ENCODE measurements at regions not wholly inside any gene's neighbourhood (a gene's known extent, or its start where the extent isn't known, plus 50 kb on each side); places are given as distances from the start of the nearest gene placed in this dataset.
"Not testable (repeated sequence)": the region's sequence is repeated elsewhere in the genome, so short reads cannot be mapped to it uniquely, and the experiment has no call there.

DNA sequence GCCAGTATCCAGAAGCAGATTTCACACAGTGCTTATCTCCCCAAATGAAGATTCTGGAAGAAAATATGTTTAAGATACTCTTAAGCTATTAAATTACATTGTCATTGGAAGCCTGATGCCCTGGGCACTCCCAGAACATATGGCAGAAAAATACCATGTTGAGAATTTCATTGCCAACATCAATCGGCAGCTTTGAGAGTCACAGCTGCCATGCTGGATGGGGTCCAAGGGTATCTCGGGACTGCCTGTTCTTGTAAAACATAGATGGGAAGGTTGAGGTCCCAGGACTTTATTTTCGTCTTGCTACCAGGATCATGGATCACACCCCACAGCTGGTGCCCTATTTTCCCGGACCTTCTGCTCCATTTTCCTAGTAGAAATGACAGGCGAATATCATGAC, 632.5 kb downstream of the SUCLG1 start:
- DNase-seq (ENCODE audit: extremely low read depth, insufficient read length) = no peak
- no peaks in the 10 kb centered on the region for H3K36me3 ChIP-seq (ENCODE audit: control insufficient read depth, insufficient read depth, low read length)
- no peak for TF ChIP-seq CTCF (IDR thresholded peaks at IDR 0.05; ENCODE audit: insufficient read depth, low read length, poor library complexity, severe bottlenecking)
- no peaks in the 10 kb centered on the region for H3K27me3 ChIP-seq (replicated peaks; ENCODE audit: control insufficient read depth, insufficient read depth, low read length)
- H3K4me3 ChIP-seq (replicated peaks; ENCODE audit: low read depth, low read length) = no peak overlapping the region

DNA sequence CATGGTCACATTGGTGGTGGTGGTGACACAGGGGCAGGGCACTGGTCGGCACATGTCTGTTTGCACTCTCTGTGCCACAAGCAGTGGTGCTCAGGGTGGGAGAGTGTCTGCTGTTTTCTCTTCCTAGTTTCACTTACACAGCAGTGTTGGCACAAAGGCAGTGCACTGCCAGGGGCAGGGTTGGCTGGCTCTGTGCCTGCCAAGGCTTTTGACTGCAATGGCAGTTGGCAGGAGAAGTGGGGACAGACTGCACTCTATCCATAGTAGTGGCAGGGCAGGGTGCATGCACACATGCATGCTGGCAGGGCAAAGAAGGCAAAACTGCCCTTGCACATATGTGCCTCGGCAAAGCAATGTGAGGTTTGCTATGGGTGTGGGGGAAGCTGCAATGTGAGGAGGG, 635.9 kb downstream of the SUCLG1 start:
- Histone ChIP-seq H3K27me3 (replicated peaks; ENCODE audit: control insufficient read depth, insufficient read depth, low read length) (no peaks in the 10 kb centered on the region), H3K36me3 (ENCODE audit: control insufficient read depth, insufficient read depth, low read length) (no peaks in the 10 kb centered on the region), H3K4me3 (replicated peaks; ENCODE audit: low read depth, low read length) (no peak overlapping the region)
- no peak for TF ChIP-seq CTCF (IDR thresholded peaks at IDR 0.05; ENCODE audit: insufficient read depth, low read length, poor library complexity, severe bottlenecking)
- DNase-seq (ENCODE audit: extremely low read depth, insufficient read length) = no peak

- no peak for TF ChIP-seq CTCF (IDR thresholded peaks at IDR 0.05; ENCODE audit: insufficient read depth, low read length, poor library complexity, severe bottlenecking)
- Histone ChIP-seq H3K4me3 (replicated peaks; ENCODE audit: low read depth, low read length) (no peak overlapping the region), H3K27me3 (replicated peaks; ENCODE audit: control insufficient read depth, insufficient read depth, low read length) (no peaks in the 10 kb centered on the region), H3K36me3 (ENCODE audit: control insufficient read depth, insufficient read depth, low read length) (no peaks in the 10 kb centered on the region)
- no peak for DNase-seq (ENCODE audit: extremely low read depth, insufficient read length)
These were observed 641.6 kb downstream of the SUCLG1 start for GRCh38 chr2:83817511-83817910.

DNA sequence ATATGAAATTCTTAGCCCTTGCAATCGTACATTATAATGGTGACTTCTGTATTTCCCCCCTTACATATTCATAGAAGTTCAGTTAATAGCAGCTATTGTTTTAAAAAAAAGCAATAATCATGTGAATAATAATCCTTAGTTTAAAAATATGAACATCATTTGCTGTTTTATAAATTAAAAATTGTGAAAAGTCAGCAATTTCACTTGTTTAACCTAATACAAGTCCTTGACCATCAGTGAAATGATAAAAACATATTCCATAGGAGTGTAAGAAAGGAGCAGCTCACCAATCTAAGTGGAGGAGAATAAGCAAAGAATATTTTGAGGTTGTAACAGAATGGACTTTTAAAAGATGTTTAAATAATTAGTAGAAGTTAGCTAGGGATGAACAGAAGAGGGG, 650.2 kb downstream of the SUCLG1 start:
- H3K36me3 ChIP-seq (ENCODE audit: control insufficient read depth, insufficient read depth, low read length) = no peaks in the 10 kb centered on the region
- no peaks in the 10 kb centered on the region for H3K27me3 ChIP-seq (replicated peaks; ENCODE audit: control insufficient read depth, insufficient read depth, low read length)
- no peak for TF ChIP-seq CTCF (IDR thresholded peaks at IDR 0.05; ENCODE audit: insufficient read depth, low read length, poor library complexity, severe bottlenecking)
- no peak for DNase-seq (ENCODE audit: extremely low read depth, insufficient read length)
- no peak overlapping the region for H3K4me3 ChIP-seq (replicated peaks; ENCODE audit: low read depth, low read length)

GRCh38 chr2:83802604-83803003, 656.5 kb downstream of the SUCLG1 start:
- no peak overlapping the region for H3K4me3 ChIP-seq (replicated peaks; ENCODE audit: low read depth, low read length)
- no peaks in the 10 kb centered on the region for H3K36me3 ChIP-seq (ENCODE audit: control insufficient read depth, insufficient read depth, low read length)
- no peak for DNase-seq (ENCODE audit: extremely low read depth, insufficient read length)
- H3K27me3 ChIP-seq (replicated peaks; ENCODE audit: control insufficient read depth, insufficient read depth, low read length) = no peaks in the 10 kb centered on the region
- TF ChIP-seq CTCF (IDR thresholded peaks at IDR 0.05; ENCODE audit: insufficient read depth, low read length, poor library complexity, severe bottlenecking) = no peak

- TF ChIP-seq CTCF (IDR thresholded peaks at IDR 0.05; ENCODE audit: insufficient read depth, low read length, poor library complexity, severe bottlenecking) = no peak
- DNase-seq (ENCODE audit: extremely low read depth, insufficient read length) = no peak
- no peak overlapping the region for H3K4me3 ChIP-seq (replicated peaks; ENCODE audit: low read depth, low read length)
- no peaks in the 10 kb centered on the region for H3K36me3 ChIP-seq (ENCODE audit: control insufficient read depth, insufficient read depth, low read length)
- no peaks in the 10 kb centered on the region for H3K27me3 ChIP-seq (replicated peaks; ENCODE audit: control insufficient read depth, insufficient read depth, low read length)
These were observed 663.3 kb downstream of the SUCLG1 start for GRCh38 chr2:83795777-83796176.

- H3K4me3 ChIP-seq (replicated peaks; ENCODE audit: low read depth, low read length); DNase-seq (ENCODE audit: extremely low read depth, insufficient read length); H3K27me3 ChIP-seq (replicated peaks; ENCODE audit: control insufficient read depth, insufficient read depth, low read length); H3K36me3 ChIP-seq (ENCODE audit: control insufficient read depth, insufficient read depth, low read length): not testable (repeated sequence)
These were observed 668.6 kb downstream of the SUCLG1 start for GRCh38 chr2:83790467-83790866.

DNA sequence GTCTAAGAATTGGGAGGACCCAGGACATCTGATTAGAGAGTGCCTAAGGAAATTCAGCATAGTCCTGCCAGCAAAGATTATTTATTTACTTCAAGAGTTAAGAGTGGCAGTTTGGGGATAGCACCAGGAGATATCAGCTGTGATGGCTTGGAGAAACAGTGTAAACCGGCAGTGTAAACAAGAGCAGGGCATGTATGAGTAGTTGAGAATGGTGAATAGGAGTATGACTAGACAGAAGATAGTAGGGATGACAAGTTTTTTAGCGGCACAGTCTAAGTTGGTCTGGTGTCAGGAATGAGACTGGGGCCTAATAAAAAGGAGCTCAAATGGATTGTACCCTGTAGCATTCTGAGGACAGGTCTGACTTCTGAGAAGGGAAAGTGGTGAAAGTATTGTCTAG, 669.4 kb downstream of the SUCLG1 start:
- H3K27me3 ChIP-seq (replicated peaks; ENCODE audit: control insufficient read depth, insufficient read depth, low read length); H3K4me3 ChIP-seq (replicated peaks; ENCODE audit: low read depth, low read length); DNase-seq (ENCODE audit: extremely low read depth, insufficient read length); H3K36me3 ChIP-seq (ENCODE audit: control insufficient read depth, insufficient read depth, low read length): not testable (repeated sequence)
